ENCODE measurements at regions not wholly inside any gene's neighbourhood (a gene's known extent, or its start where the extent isn't known, plus 50 kb on each side); places are given as distances from the start of the nearest gene placed in this dataset.
A peak's percentile ranks its signal among the peaks of the same experiment; 100 is the strongest.

GRCh38 chr5:107808671-107809137, 138.0 kb upstream of the EFNA5 start:
- TF ChIP-seq CTCF (conservative IDR thresholded peaks at IDR 0.05) = no peak
- H3K36me3 Mint-ChIP-seq (ENCODE audit: low read depth) = no peaks in the 10 kb centered on the region
- no peak overlapping the region for H3K27ac Mint-ChIP-seq (ENCODE audit: unreplicated experiment)
- H3K9me3 Mint-ChIP-seq = no peaks in the 10 kb centered on the region
- peaks cover 4% of the 10 kb centered on the region for H3K4me1 Mint-ChIP-seq
- H3K4me3 Mint-ChIP-seq = no peak overlapping the region
- DNase-seq (ENCODE audit: low read depth, low spot score) = peak; percentile 26
- H3K27me3 Mint-ChIP-seq (ENCODE audit: low read depth) = peaks cover 2% of the 10 kb centered on the region

GRCh38 chr5:107807431-107807830, 136.7 kb upstream of the EFNA5 start:
- DNase-seq (ENCODE audit: low read depth, low spot score) = no peak
- Mint-ChIP-seq H3K4me3 (no peak overlapping the region), H3K27me3 (ENCODE audit: low read depth) (no peaks in the 10 kb centered on the region), H3K36me3 (ENCODE audit: low read depth) (no peaks in the 10 kb centered on the region), H3K9me3 (no peaks in the 10 kb centered on the region), H3K4me1 (peaks cover 4% of the 10 kb centered on the region), H3K27ac (ENCODE audit: unreplicated experiment) (no peak overlapping the region)
- TF ChIP-seq CTCF (conservative IDR thresholded peaks at IDR 0.05) = no peak

- H3K36me3 Mint-ChIP-seq (ENCODE audit: low read depth) = no peaks in the 10 kb centered on the region
- H3K27ac Mint-ChIP-seq (ENCODE audit: unreplicated experiment) = no peak overlapping the region
- H3K4me3 Mint-ChIP-seq = no peak overlapping the region
- H3K4me1 Mint-ChIP-seq = peaks cover 4% of the 10 kb centered on the region
- TF ChIP-seq CTCF (conservative IDR thresholded peaks at IDR 0.05) = no peak
- no peaks in the 10 kb centered on the region for H3K27me3 Mint-ChIP-seq (ENCODE audit: low read depth)
- no peaks in the 10 kb centered on the region for H3K9me3 Mint-ChIP-seq
- DNase-seq (ENCODE audit: low read depth, low spot score) = no peak
Observed at GRCh38 chr5:107806705-107807104, 136.0 kb upstream of the EFNA5 start.

- peaks cover 4% of the 10 kb centered on the region for H3K4me1 Mint-ChIP-seq
Observed at GRCh38 chr5:107806271-107806670, 135.5 kb upstream of the EFNA5 start.

GRCh38 chr5:107805824-107806223, 135.1 kb upstream of the EFNA5 start:
- Mint-ChIP-seq H3K27me3 (ENCODE audit: low read depth) (no peaks in the 10 kb centered on the region), H3K4me1 (peaks cover 4% of the 10 kb centered on the region), H3K36me3 (ENCODE audit: low read depth) (no peaks in the 10 kb centered on the region), H3K9me3 (no peaks in the 10 kb centered on the region), H3K27ac (ENCODE audit: unreplicated experiment) (no peak overlapping the region), H3K4me3 (no peak overlapping the region)
- no peak for DNase-seq (ENCODE audit: low read depth, low spot score)
- no peak for TF ChIP-seq CTCF (conservative IDR thresholded peaks at IDR 0.05)

More at GRCh38 chr5:107806271-107806670, 135.5 kb upstream of the EFNA5 start:
- Mint-ChIP-seq H3K27me3 (ENCODE audit: low read depth) (no peaks in the 10 kb centered on the region), H3K4me3 (no peak overlapping the region), H3K27ac (ENCODE audit: unreplicated experiment) (no peak overlapping the region), H3K9me3 (no peaks in the 10 kb centered on the region), H3K36me3 (ENCODE audit: low read depth) (no peaks in the 10 kb centered on the region)
- no peak for TF ChIP-seq CTCF (conservative IDR thresholded peaks at IDR 0.05)
- no peak for DNase-seq (ENCODE audit: low read depth, low spot score)

- Mint-ChIP-seq H3K27me3 (ENCODE audit: low read depth) (no peaks in the 10 kb centered on the region), H3K27ac (ENCODE audit: unreplicated experiment) (no peak overlapping the region), H3K36me3 (ENCODE audit: low read depth) (no peaks in the 10 kb centered on the region), H3K9me3 (no peaks in the 10 kb centered on the region), H3K4me3 (no peak overlapping the region), H3K4me1 (peaks cover 4% of the 10 kb centered on the region)
- TF ChIP-seq CTCF (conservative IDR thresholded peaks at IDR 0.05) = no peak
- DNase-seq (ENCODE audit: low read depth, low spot score) = no peak
Observed at GRCh38 chr5:107805166-107805565, 134.4 kb upstream of the EFNA5 start.

Measured in neural crest cell (in vitro differentiated cells).